ENCODE measurements at regions not wholly inside any gene's neighbourhood (a gene's known extent, or its start where the extent isn't known, plus 50 kb on each side); places are given as distances from the start of the nearest gene placed in this dataset.

DNA sequence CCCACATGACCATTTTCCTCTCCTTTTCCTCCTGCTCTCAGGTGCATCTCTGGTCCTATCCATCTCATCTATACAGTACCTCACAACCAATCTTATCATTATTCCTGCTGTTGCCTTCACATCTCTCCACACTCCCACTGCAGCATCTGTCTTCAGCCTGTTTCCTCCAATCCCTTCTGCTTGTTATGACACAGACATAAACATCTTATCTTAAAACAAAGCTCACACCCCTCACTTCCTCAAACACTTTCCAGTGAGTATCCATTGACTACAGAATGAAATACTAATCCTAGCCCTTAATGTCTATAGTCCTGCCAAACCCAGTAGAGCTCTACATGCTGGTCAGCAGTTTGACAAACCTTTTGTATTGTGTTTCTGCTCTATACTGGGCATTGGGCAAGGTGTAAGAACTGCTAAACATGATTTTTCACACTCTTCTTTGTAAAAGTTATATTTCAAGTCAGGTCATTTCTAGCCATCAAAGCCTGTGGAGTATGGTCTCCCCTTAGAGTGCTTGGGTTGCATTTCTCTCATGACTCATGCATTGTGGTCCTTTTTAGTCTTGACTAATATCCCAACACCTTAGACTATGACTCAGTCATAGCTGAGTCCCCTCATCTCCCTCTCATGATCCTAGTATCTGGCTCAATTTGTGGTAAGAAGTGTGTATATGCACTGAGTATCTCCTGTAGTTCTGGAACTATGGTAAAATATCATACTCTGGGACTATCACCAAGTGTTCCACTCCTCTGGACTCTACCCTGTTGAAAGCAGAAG is 187.0 kb downstream of the CYRIA start:
- TF ChIP-seq CTCF (tag by site-specific recombination; IDR thresholded peaks at IDR 0.05): no peak
- no peak for TF ChIP-seq ATF2 (tag by site-specific recombination; IDR thresholded peaks at IDR 0.05; ENCODE audit: low read depth)
